ENCODE measurements at regions not wholly inside any gene's neighbourhood (a gene's known extent, or its start where the extent isn't known, plus 50 kb on each side); places are given as distances from the start of the nearest gene placed in this dataset.
A peak's percentile ranks its signal among the peaks of the same experiment; 100 is the strongest.

GRCh38 chr13:48156466-48156865 lies 61.6 kb upstream of the MED4 start:
- ChIA-PET CTCF (interaction anchor here (0.6 to 1.1 kb wide), 5 partner anchors 10 to 423 kb away, joined by 3 to 4 read pairs (median 3); partner anchors contain the start of gene ITM2B), POLR2A (interaction anchor here (1.0 kb wide), 1 partner anchor 77 kb away, joined by 3 read pairs; the partner anchor contains the start of gene ITM2B)
- DNase-seq (ENCODE audit: low read depth, low spot score) (no peak), FAIRE-seq (no peak)
- Histone ChIP-seq H2AFZ (ENCODE audit: low read depth, low read length) (peak overlapping the region; percentile 74), H3K36me3 (ENCODE audit: control insufficient read depth in 2 of 2, extremely low read depth in 1 of 2, insufficient read depth in 2 of 2, low read length in 2 of 2) (no peaks in the 10 kb centered on the region), H4K20me1 (replicated peaks; ENCODE audit: control insufficient read depth, extremely low read depth, insufficient read depth, low read length) (no peaks in the 10 kb centered on the region), H3K79me2 (ENCODE audit: control insufficient read depth, insufficient read depth, low read length) (no peaks in the 10 kb centered on the region), H3K4me3 (replicated peaks in 1 of 3; ENCODE audit: insufficient read depth in 1 of 3, low read depth in 1 of 3, low read length in 3 of 3) (no peak overlapping the region), H3K27me3 (ENCODE audit: control insufficient read depth in 2 of 2, insufficient read depth in 2 of 2, low read length in 2 of 2) (no peaks in the 10 kb centered on the region), H3K9ac (replicated peaks; ENCODE audit: extremely low read depth, insufficient read depth, low read length) (no peak overlapping the region), H3K4me2 (ENCODE audit: insufficient read depth, low read length) (peak overlapping the region; percentile 52), H3K9me3 (replicated peaks; ENCODE audit: control insufficient read depth, insufficient read depth, low read length) (no peaks in the 10 kb centered on the region), H3K27ac (ENCODE audit: insufficient read depth, low read depth, low read length) (peak overlapping the region; percentile 73), H3K4me1 (ENCODE audit: control insufficient read depth, extremely low read depth, insufficient read depth, low read length) (peaks cover 19% of the 10 kb centered on the region), H3K9me1 (replicated peaks; ENCODE audit: control insufficient read depth, extremely low read depth, insufficient read depth, low read length) (no peaks in the 10 kb centered on the region)
- TF ChIP-seq GATA2 (IDR thresholded peaks at IDR 0.05; ENCODE audit: insufficient read depth, insufficient read length, low read depth, low read length) (no peak), POLR2A (IDR thresholded peaks at IDR 0.05; ENCODE audit: low read depth, low read length) (no peak), CTCF (IDR thresholded peaks at IDR 0.05; ENCODE audit: extremely low read depth in 1 of 2, insufficient read depth in 1 of 2, low read depth in 1 of 2, low read length in 2 of 2) (no peak), FOS (IDR thresholded peaks at IDR 0.05; ENCODE audit: borderline replicate concordance, insufficient read depth, low read length) (no peak), MYC (IDR thresholded peaks at IDR 0.05; ENCODE audit: low read depth, low read length) (no peak), POLR2AphosphoS5 (IDR thresholded peaks at IDR 0.05; ENCODE audit: insufficient read depth, low read depth, low read length) (no peak), JUN (IDR thresholded peaks at IDR 0.05; ENCODE audit: borderline replicate concordance, insufficient read depth, insufficient read length, low read depth) (no peak), EZH2 (IDR thresholded peaks at IDR 0.05; ENCODE audit: borderline replicate concordance, low read depth, low read length, severe bottlenecking) (no peak), MAX (IDR thresholded peaks at IDR 0.05; ENCODE audit: insufficient read depth, insufficient read length) (no peak)
- no TSS peak for BruUV-seq (replicated peaks)
- dilution Hi-C loops (cut with MboI; ENCODE audit: extremely low pct_ligation_motif_present, low sequenced_read_pairs): no loop called here
- intact Hi-C loops (cut with micrococcal nuclease): loop anchor here (2.0 kb wide), 1 partner anchor 46 kb away; no protein-coding TSS in a partner anchor
